ENCODE measurements at regions not wholly inside any gene's neighbourhood (a gene's known extent, or its start where the extent isn't known, plus 50 kb on each side); places are given as distances from the start of the nearest gene placed in this dataset.

DNA sequence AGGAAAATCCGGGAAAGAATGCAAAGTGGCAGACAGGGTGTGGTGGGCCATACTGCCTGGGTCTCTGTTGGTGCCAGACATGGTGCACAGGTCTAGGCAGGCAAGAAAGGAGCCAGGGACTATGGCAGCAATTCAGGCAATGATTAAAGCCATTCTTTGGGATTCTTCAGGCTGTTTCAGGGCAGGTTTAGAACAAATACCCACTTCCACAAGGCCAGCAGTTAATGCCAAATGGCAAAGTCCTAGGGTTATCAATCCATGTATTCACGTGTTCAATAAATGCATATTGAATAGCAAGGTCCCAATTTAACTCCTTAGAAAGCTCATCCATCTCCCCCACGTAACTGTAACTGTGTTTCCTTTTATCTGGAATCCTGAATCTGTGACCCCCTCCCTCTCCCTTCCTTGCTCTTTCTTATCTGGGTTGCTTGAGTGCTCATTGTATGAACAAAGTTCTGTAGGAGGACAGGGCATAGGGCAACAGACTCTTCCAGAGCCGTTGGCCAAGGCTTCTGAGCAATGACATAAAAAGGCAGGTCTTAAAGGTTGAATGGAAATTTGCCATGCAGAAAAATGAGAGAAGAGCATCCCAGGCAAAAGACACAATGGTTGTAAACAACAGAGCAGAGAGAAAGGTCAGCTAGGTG lies 146.8 kb upstream of the KLHL29 start:
- Histone ChIP-seq H3K9ac (ENCODE audit: insufficient read length) (no peak overlapping the region), H3K4me3 (no peak overlapping the region), H3K9me3 (ENCODE audit: low read depth, low read length) (no peaks in the 10 kb centered on the region), H3K36me3 (ENCODE audit: insufficient read depth, low read length) (no peaks in the 10 kb centered on the region), H3K27ac (no peak overlapping the region)
- TF ChIP-seq POLR2AphosphoS5 (IDR thresholded peaks at IDR 0.05; ENCODE audit: borderline replicate concordance, low read depth, low read length) (no peak), EZH2 (IDR thresholded peaks at IDR 0.05) (no peak), FOXP2 (optimal IDR thresholded peaks at IDR 0.05; ENCODE audit: control extremely low read depth, extremely low read length, insufficient read depth) (no peak)
- no peak for DNase-seq (ENCODE audit: low read depth, low spot score)

DNA sequence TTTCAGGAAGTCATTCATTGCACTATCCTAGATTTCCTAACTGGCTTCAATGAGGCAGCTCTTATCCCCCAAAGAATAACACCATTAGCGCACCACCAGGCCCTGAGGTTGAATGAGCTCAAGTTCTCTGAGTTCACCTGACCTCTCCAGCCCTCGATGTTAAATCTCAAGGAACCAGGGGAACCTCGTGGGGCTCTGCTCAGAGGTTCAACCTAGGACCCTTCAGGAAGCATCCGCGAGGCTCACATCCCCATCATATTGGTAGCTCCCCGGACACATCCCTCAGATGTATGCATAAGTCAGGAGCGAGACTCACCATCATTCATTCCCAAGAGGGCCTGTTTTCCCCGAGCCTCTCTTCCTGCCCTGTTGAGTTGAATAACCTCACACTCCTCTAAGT lies 145.6 kb upstream of the KLHL29 start:
- TF ChIP-seq FOXP2 (optimal IDR thresholded peaks at IDR 0.05; ENCODE audit: control extremely low read depth, extremely low read length, insufficient read depth) (no peak), POLR2AphosphoS5 (IDR thresholded peaks at IDR 0.05; ENCODE audit: borderline replicate concordance, low read depth, low read length) (no peak), EZH2 (IDR thresholded peaks at IDR 0.05) (no peak)
- Histone ChIP-seq H3K36me3 (ENCODE audit: insufficient read depth, low read length) (no peaks in the 10 kb centered on the region), H3K9ac (ENCODE audit: insufficient read length) (no peak overlapping the region), H3K9me3 (ENCODE audit: low read depth, low read length) (no peaks in the 10 kb centered on the region), H3K4me3 (no peak overlapping the region), H3K27ac (no peak overlapping the region)
- DNase-seq (ENCODE audit: low read depth, low spot score) = no peak

DNA sequence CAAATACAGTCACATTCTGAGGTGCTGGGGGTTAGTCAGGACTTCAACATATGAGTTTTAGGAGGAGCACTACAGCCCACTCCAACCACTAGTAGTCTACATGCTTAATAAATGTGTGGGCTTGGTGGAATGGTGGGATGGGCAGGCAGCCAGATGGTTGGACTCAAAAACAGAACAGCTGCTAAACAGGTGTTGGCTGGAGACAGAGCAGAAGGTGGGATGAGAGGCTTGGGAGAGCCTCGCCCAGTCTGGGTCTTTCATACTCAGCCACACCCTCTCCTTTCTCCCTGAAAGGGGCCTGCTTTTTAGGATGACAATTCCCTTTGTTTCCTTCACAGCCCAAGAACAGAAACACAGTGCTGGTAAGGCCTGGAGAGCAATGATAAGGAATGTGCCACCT lies 143.9 kb upstream of the KLHL29 start:
- Histone ChIP-seq H3K27ac (no peak overlapping the region), H3K9me3 (ENCODE audit: low read depth, low read length) (no peaks in the 10 kb centered on the region), H3K9ac (ENCODE audit: insufficient read length) (no peak overlapping the region), H3K36me3 (ENCODE audit: insufficient read depth, low read length) (no peaks in the 10 kb centered on the region), H3K4me3 (no peak overlapping the region)
- DNase-seq (ENCODE audit: low read depth, low spot score) = no peak
- TF ChIP-seq FOXP2 (optimal IDR thresholded peaks at IDR 0.05; ENCODE audit: control extremely low read depth, extremely low read length, insufficient read depth) (no peak), POLR2AphosphoS5 (IDR thresholded peaks at IDR 0.05; ENCODE audit: borderline replicate concordance, low read depth, low read length) (no peak), EZH2 (IDR thresholded peaks at IDR 0.05) (no peak)

DNA sequence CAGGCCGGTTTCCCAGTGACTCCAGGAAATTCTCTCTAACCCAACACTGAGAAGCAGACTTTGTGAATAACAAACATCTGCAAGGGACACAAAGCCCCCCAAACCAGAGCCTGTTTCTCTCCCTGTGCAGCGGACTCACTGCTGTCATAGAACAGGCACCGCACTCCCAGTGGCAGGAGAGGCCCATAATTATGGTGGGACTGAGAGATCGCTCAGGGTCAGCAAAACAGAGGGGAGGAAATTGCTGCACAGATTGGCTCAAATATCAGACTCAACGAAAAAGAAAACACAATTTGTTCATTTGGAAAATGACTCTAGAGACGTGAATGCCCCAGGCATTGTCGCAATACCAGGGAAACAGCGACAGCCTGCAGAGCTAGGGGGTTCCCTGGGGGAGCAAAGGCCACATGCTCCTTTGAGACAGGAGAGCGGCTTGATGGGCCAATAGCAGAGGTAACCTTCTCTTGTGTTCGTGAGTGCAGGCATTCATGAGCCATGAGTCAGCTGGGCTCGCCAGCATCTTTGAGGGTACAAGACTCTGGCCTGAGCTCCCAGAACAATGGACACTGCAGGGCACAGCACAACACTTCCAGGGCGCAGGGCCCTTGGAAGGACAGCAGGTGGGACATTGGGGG lies 143.3 kb upstream of the KLHL29 start:
- H3K9ac ChIP-seq (ENCODE audit: insufficient read length) = no peak overlapping the region
- no peak for DNase-seq (ENCODE audit: low read depth, low spot score)

DNA sequence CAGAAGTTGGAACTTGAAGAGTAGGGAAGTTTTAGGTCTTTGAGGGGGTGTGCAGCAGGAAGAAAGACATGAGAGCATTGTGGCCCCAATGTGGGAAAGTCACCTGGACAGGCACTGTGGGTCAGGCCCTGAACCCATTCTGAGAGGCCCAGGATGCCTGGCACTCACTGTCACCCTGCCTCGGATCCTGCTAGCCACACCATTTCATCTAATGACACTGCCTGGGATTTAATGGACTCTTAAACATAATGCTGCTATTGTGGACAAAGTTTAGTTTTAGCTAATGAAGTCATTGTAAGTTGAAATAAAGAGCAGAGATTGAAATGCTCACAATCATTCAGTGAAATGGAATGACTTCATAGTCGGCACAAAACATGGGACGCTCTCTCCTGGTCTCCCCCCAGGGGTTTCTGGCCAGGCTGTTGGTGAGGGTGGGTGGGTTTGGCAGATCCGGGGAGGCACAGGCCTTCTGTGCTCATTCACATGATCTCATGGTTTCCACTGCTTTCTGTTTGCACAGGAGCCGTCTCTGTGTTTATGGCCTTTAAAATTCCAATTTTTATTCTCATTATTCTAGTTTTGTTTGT lies 141.8 kb upstream of the KLHL29 start:
- Histone ChIP-seq H3K9ac (ENCODE audit: insufficient read length) (no peak overlapping the region), H3K27ac (no peak overlapping the region), H3K36me3 (ENCODE audit: insufficient read depth, low read length) (no peaks in the 10 kb centered on the region), H3K9me3 (ENCODE audit: low read depth, low read length) (no peaks in the 10 kb centered on the region), H3K4me3 (no peak overlapping the region)
- TF ChIP-seq EZH2 (IDR thresholded peaks at IDR 0.05) (no peak), FOXP2 (optimal IDR thresholded peaks at IDR 0.05; ENCODE audit: control extremely low read depth, extremely low read length, insufficient read depth) (no peak), POLR2AphosphoS5 (IDR thresholded peaks at IDR 0.05; ENCODE audit: borderline replicate concordance, low read depth, low read length) (no peak)
- DNase-seq (ENCODE audit: low read depth, low spot score) = no peak

More for the DNA sequence above, 143.3 kb upstream of the KLHL29 start:
- TF ChIP-seq EZH2 (IDR thresholded peaks at IDR 0.05) (no peak), FOXP2 (optimal IDR thresholded peaks at IDR 0.05; ENCODE audit: control extremely low read depth, extremely low read length, insufficient read depth) (no peak), POLR2AphosphoS5 (IDR thresholded peaks at IDR 0.05; ENCODE audit: borderline replicate concordance, low read depth, low read length) (no peak)
- Histone ChIP-seq H3K27ac (no peak overlapping the region), H3K4me3 (no peak overlapping the region), H3K9me3 (ENCODE audit: low read depth, low read length) (no peaks in the 10 kb centered on the region), H3K36me3 (ENCODE audit: insufficient read depth, low read length) (no peaks in the 10 kb centered on the region)

DNA sequence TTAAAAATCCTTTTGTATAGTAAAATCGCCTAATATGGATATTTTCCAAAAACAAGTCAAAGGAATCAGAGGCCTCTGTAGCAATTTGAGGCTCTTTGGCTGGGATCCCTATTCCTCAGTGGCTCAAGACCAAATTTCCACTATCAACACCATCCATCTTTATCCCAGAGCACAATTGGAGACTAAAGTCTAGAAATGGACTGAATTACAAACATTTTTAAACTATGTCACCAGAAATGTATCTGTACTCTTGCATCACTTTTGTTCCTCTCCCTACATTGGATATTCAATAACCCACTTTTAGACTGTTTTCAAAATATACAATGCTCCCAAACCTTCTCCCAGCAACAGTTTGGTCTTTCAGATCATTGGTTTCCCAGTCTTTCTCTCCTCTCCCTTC lies 140.4 kb upstream of the KLHL29 start:
- Histone ChIP-seq H3K9ac (ENCODE audit: insufficient read length) (no peak overlapping the region), H3K4me3 (no peak overlapping the region), H3K27ac (no peak overlapping the region), H3K9me3 (ENCODE audit: low read depth, low read length) (no peaks in the 10 kb centered on the region), H3K36me3 (ENCODE audit: insufficient read depth, low read length) (no peaks in the 10 kb centered on the region)
- TF ChIP-seq POLR2AphosphoS5 (IDR thresholded peaks at IDR 0.05; ENCODE audit: borderline replicate concordance, low read depth, low read length) (no peak), EZH2 (IDR thresholded peaks at IDR 0.05) (no peak), FOXP2 (optimal IDR thresholded peaks at IDR 0.05; ENCODE audit: control extremely low read depth, extremely low read length, insufficient read depth) (no peak)
- no peak for DNase-seq (ENCODE audit: low read depth, low spot score)

DNA sequence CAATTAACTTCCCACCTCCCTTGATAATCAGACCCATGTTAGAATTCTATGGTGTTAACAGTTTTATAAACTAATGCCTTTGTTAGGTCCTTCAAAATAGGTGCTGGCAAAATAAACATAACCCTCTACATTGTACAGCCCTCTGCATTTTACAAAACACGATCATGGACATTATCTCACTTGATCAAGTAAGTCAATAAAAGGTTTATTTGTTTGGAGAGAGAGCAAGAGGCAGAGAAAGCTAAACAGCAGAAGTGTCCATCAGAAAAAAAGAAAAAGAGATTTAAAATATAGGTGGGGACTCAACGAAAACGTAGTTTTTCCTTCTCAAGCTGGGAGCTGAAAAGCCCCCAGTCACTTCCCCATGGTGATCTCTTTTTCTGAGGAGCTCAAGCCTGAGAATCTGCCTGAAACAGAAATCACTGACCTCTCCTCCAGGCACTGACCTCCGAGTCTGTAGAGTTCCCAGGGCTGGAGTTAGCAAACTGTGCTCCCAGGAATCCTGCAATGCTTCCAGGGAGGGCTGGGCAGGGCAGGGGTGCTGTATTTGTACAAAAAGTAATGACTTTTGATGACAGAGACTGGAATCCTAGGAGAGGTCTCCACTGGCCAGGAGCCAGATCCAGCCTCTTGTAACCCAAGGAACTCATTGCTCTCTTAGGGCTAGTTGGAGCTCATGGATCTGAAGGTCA lies 137.8 kb upstream of the KLHL29 start:
- no peak overlapping the region for H3K4me3 ChIP-seq
- no peaks in the 10 kb centered on the region for H3K36me3 ChIP-seq (ENCODE audit: insufficient read depth, low read length)
- TF ChIP-seq POLR2AphosphoS5 (IDR thresholded peaks at IDR 0.05; ENCODE audit: borderline replicate concordance, low read depth, low read length) = no peak
- no peak for TF ChIP-seq FOXP2 (optimal IDR thresholded peaks at IDR 0.05; ENCODE audit: control extremely low read depth, extremely low read length, insufficient read depth)
- no peak for TF ChIP-seq EZH2 (IDR thresholded peaks at IDR 0.05)
- H3K27ac ChIP-seq = no peak overlapping the region
- no peak overlapping the region for H3K9ac ChIP-seq (ENCODE audit: insufficient read length)
- H3K9me3 ChIP-seq (ENCODE audit: low read depth, low read length) = no peaks in the 10 kb centered on the region
- no peak for DNase-seq (ENCODE audit: low read depth, low spot score)

DNA sequence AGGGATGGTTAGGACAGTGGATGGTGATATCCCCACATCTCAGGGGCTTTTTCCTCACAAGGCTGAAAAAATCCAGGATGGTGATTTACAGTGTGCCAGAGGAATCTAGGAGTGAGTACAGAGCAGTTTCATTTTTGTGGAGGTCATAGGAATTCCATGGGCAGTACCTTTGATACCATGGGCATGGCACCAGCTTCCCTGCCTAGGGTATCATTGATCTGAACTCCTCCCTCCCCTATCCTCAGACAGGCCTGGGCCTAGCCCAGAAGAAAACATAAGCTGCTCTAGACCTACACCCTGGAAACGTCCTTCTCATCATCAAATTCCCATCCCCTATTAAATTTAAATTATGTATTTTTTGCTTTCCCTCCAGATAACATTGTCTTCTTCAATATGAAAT lies 136.3 kb upstream of the KLHL29 start:
- H3K36me3 ChIP-seq (ENCODE audit: insufficient read depth, low read length) = no peaks in the 10 kb centered on the region
- H3K27ac ChIP-seq = no peak overlapping the region
- H3K4me3 ChIP-seq = no peak overlapping the region
- H3K9me3 ChIP-seq (ENCODE audit: low read depth, low read length) = no peaks in the 10 kb centered on the region
- H3K9ac ChIP-seq (ENCODE audit: insufficient read length) = no peak overlapping the region
- no peak for DNase-seq (ENCODE audit: low read depth, low spot score)
- TF ChIP-seq EZH2 (IDR thresholded peaks at IDR 0.05) (no peak), POLR2AphosphoS5 (IDR thresholded peaks at IDR 0.05; ENCODE audit: borderline replicate concordance, low read depth, low read length) (no peak), FOXP2 (optimal IDR thresholded peaks at IDR 0.05; ENCODE audit: control extremely low read depth, extremely low read length, insufficient read depth) (no peak)

All from SK-N-MC (cell line).